ENCODE measurements at regions not wholly inside any gene's neighbourhood (a gene's known extent, or its start where the extent isn't known, plus 50 kb on each side); places are given as distances from the start of the nearest gene placed in this dataset.
"Not testable (repeated sequence)": the region's sequence is repeated elsewhere in the genome, so short reads cannot be mapped to it uniquely, and the experiment has no call there.

- DNase-seq, result no peak
Measured at GRCh38 chr2:224146356-224147160, 107.5 kb upstream of the SERPINE2 start.

GRCh38 chr2:224145751-224146355 lies 106.8 kb upstream of the SERPINE2 start:
- DNase-seq, result no peak

- DNase-seq, result no peak
Measured at GRCh38 chr2:224143526-224143925, 104.4 kb upstream of the SERPINE2 start.

GRCh38 chr2:224142397-224143312 lies 103.6 kb upstream of the SERPINE2 start:
- no peak for DNase-seq

GRCh38 chr2:224141304-224141703 lies 102.2 kb upstream of the SERPINE2 start:
- no peak for DNase-seq

GRCh38 chr2:224137208-224137607 lies 98.1 kb upstream of the SERPINE2 start:
- DNase-seq, result no peak

- DNase-seq, result no peak
Measured at GRCh38 chr2:224136396-224136795, 97.3 kb upstream of the SERPINE2 start.

GRCh38 chr2:224135881-224136280 lies 96.8 kb upstream of the SERPINE2 start:
- DNase-seq, result no peak

- DNase-seq, result no peak
Measured at GRCh38 chr2:224134003-224134734, 95.1 kb upstream of the SERPINE2 start.

- no peak for DNase-seq
Measured at GRCh38 chr2:224133387-224133786, 94.3 kb upstream of the SERPINE2 start.

GRCh38 chr2:224127871-224128501 lies 88.9 kb upstream of the SERPINE2 start:
- no peak for DNase-seq

GRCh38 chr2:224126440-224126839 lies 87.4 kb upstream of the SERPINE2 start:
- DNase-seq, result no peak

- DNase-seq, result no peak
Measured at GRCh38 chr2:224126003-224126402, 86.9 kb upstream of the SERPINE2 start.

GRCh38 chr2:224122542-224122941 lies 83.5 kb upstream of the SERPINE2 start:
- no peak for DNase-seq

GRCh38 chr2:224121406-224122067 lies 82.5 kb upstream of the SERPINE2 start:
- no peak for DNase-seq

GRCh38 chr2:224120986-224121385 lies 81.9 kb upstream of the SERPINE2 start:
- no peak for DNase-seq

GRCh38 chr2:224119846-224120245 lies 80.8 kb upstream of the SERPINE2 start:
- DNase-seq, result not testable (repeated sequence)

GRCh38 chr2:224114428-224114827 lies 75.3 kb upstream of the SERPINE2 start:
- DNase-seq, result no peak

- DNase-seq, result not testable (repeated sequence)
Measured at GRCh38 chr2:224113930-224114329, 74.8 kb upstream of the SERPINE2 start.

GRCh38 chr2:224111576-224111975 lies 72.5 kb upstream of the SERPINE2 start:
- no peak for DNase-seq

- no peak for DNase-seq
Measured at GRCh38 chr2:224110811-224111210, 71.7 kb upstream of the SERPINE2 start.

GRCh38 chr2:224109751-224110150 lies 70.7 kb upstream of the SERPINE2 start:
- no peak for DNase-seq
